Esophagus muscularis mucosa (tissue), 3 donors: ENCODE measurements at regions not wholly inside any gene's neighbourhood (a gene's known extent, or its start where the extent isn't known, plus 50 kb on each side); places are given as distances from the start of the nearest gene placed in this dataset.

ENCODE experiments used
- POLR2AphosphoS5 ChIP-seq, 2 donors: sonication (generic); formaldehyde crosslinking; IDR thresholded peaks; one replicate each; pipeline ENCODE4 v1.6.1; 2017; ENCODE audit warnings: antibody characterized with exemption in 2 of 2
- TF ChIP-seq, protein P1 (sequence below), 3 experiments: fragments of 200-600 bp in 2 of 3; fragments of 450-650 bp in 1 of 3; sonication (generic) in 2 of 3; IDR thresholded peaks; one replicate each; pipeline ENCODE4 v1.5.1; 2017 to 2019; ENCODE audit warnings: antibody characterized with exemption in 3 of 3, mild to moderate bottlenecking in 2 of 3, moderate library complexity in 1 of 3

DNA sequence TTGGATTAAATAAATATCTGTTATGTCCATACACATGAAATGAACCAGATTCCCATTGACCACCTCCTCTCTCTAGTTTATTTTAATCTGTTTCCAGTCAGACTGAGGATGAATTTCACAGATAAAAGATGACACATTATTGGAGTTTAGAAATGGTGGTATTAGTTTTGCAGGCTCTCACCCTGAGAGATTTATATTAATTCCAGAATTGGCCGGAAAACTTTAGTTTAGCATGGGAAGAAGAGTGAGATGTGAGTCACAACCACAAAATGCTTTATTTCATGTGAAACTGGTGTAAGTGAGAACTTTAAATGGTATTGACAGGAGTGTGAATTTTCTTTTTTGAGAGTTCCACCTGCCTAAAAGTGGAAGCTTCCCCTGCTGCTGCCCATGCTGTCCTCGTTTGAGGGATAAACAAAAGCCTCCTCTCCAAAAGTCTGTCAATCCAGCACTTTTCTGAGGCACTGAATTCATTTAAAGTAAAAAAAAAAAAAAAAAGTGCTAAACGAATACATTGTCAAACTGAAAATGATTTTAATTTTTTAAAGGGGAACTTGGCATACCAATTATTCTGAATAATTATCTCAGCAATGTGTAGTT, 65.1 kb upstream of the EPHA3 start:
- no peak for TF ChIP-seq POLR2AphosphoS5 (IDR thresholded peaks at IDR 0.05)
- TF ChIP-seq, protein P1, sequence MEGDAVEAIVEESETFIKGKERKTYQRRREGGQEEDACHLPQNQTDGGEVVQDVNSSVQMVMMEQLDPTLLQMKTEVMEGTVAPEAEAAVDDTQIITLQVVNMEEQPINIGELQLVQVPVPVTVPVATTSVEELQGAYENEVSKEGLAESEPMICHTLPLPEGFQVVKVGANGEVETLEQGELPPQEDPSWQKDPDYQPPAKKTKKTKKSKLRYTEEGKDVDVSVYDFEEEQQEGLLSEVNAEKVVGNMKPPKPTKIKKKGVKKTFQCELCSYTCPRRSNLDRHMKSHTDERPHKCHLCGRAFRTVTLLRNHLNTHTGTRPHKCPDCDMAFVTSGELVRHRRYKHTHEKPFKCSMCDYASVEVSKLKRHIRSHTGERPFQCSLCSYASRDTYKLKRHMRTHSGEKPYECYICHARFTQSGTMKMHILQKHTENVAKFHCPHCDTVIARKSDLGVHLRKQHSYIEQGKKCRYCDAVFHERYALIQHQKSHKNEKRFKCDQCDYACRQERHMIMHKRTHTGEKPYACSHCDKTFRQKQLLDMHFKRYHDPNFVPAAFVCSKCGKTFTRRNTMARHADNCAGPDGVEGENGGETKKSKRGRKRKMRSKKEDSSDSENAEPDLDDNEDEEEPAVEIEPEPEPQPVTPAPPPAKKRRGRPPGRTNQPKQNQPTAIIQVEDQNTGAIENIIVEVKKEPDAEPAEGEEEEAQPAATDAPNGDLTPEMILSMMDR (IDR thresholded peaks at IDR 0.05): no peak
